ENCODE measurements at regions not wholly inside any gene's neighbourhood (a gene's known extent, or its start where the extent isn't known, plus 50 kb on each side); places are given as distances from the start of the nearest gene placed in this dataset.

DNA sequence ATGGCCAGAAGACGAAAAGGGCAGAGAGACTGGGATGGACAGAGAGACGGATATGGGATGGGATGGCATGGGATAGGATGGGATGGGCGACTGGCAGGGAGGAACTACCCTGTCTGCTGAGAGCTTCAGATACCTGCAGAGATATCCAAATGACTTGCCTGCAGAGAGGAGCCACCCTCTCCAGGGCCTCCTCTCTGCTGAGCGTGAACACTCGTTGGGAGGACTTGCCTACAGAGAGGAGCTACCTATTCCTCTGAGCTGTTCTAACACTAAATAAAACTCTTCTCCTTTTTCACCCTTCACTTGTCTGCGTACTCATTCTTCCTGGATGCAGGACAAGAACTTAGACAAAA lies 67.1 kb upstream of the LRRN2 start:
- Histone ChIP-seq H3K9me3 (ENCODE audit: insufficient read depth in 2 of 2, low read depth in 1 of 2, low read length in 1 of 2) (no peaks in the 10 kb centered on the region; a peak in 1 of 4 replicates), H4K91ac (replicated peaks; ENCODE audit: insufficient read length, low read length) (no peak overlapping the region), H3K27ac (ENCODE audit: low read depth, low read length) (no peak overlapping the region), H2AK5ac (ENCODE audit: low read depth, low read length) (no peak overlapping the region), H3K4ac (replicated peaks; ENCODE audit: insufficient read length, low read depth, low read length) (no peak overlapping the region), H2AFZ (ENCODE audit: low read length) (no peak overlapping the region), H3K14ac (ENCODE audit: insufficient read length) (no peak overlapping the region), H2BK12ac (ENCODE audit: low read depth, low read length) (no peak overlapping the region), H2BK20ac (ENCODE audit: low read length) (no peak overlapping the region), H3K4me3 (ENCODE audit: extremely low read depth in 1 of 4, insufficient read depth in 2 of 4, low read depth in 3 of 4, low read length in 4 of 4) (no peak overlapping the region), H3K23me2 (ENCODE audit: low read depth, low read length) (no peaks in the 10 kb centered on the region), H4K8ac (ENCODE audit: extremely low read depth, insufficient read depth, low read length) (no peak overlapping the region), H2BK120ac (replicated peaks; ENCODE audit: low read depth, low read length) (no peak overlapping the region), H2BK15ac (ENCODE audit: low read length) (no peak overlapping the region), H2BK5ac (ENCODE audit: low read depth, low read length) (no peak overlapping the region), H3K18ac (ENCODE audit: extremely low read depth, low read length) (no peak overlapping the region), H3K79me2 (ENCODE audit: control insufficient read depth in 1 of 2, insufficient read depth in 2 of 2, low read length in 2 of 2) (no peaks in the 10 kb centered on the region), H3K4me2 (ENCODE audit: insufficient read depth in 1 of 2, low read depth in 2 of 2, low read length in 2 of 2) (no peak overlapping the region), H3K79me1 (ENCODE audit: low read depth, low read length) (no peaks in the 10 kb centered on the region), H3K9ac (replicated peaks in 1 of 4; ENCODE audit: extremely low read depth in 1 of 4, low read depth in 3 of 4, low read length in 3 of 4) (no peak overlapping the region), H3K27me3 (replicated peaks in 1 of 4; ENCODE audit: control insufficient read depth in 3 of 4, extremely low read depth in 1 of 4, insufficient read depth in 3 of 4, low read length in 3 of 4) (no peaks in the 10 kb centered on the region), H3K4me1 (replicated peaks in 1 of 4; ENCODE audit: control insufficient read depth in 3 of 4, insufficient read depth in 4 of 4, low read length in 3 of 4) (peaks cover 0 to 7% (median 5%) of the 10 kb centered on the region in 4 experiments; a peak in 5 of 7 replicates), H3K36me3 (ENCODE audit: control insufficient read depth in 2 of 4, insufficient read depth in 4 of 4, low read length in 3 of 4) (no peaks in the 10 kb centered on the region), H3K56ac (replicated peaks; ENCODE audit: insufficient read length, low read depth, low read length) (no peak overlapping the region), H4K5ac (ENCODE audit: insufficient read length, low read depth, low read length) (no peak overlapping the region), H3K23ac (ENCODE audit: insufficient read length) (no peak overlapping the region), H4K20me1 (replicated peaks in 1 of 2; ENCODE audit: control insufficient read depth in 1 of 2, insufficient read depth in 2 of 2, low read length in 2 of 2) (no peaks in the 10 kb centered on the region)
- FAIRE-seq (no peak), DNase-seq (ENCODE audit: low read depth in 1 of 2, low spot score in 2 of 2) (no peak)
- ChIA-PET POLR2A (ENCODE audit: partially characterized antibody) (no interaction called here), CTCF (ENCODE audit: partially characterized antibody) (interaction anchor here (0.8 to 13.3 kb wide), 18 partner anchors 13 to 203 kb away, joined by 3 to 239 read pairs (median 4); no protein-coding TSS in a partner anchor)
- 89% methylated on average over 6 of the region's 6 CpGs; no CpG with 5 or more reads in 1 of the 2 experiments for WGBS, 2 experiments (ENCODE audit: extremely low coverage in 1 of 2, insufficient coverage in 1 of 2, insufficient read length in 1 of 2, insufficient replicate concordance in 2 of 2, low coverage in 1 of 2, low lambda C conversion rate in 2 of 2, missing lambda C conversion rate in 1 of 2)
- TF ChIP-seq SIX5 (IDR thresholded peaks at IDR 0.05; ENCODE audit: low read depth, low read length) (no peak), EP300 (IDR thresholded peaks at IDR 0.05; ENCODE audit: borderline replicate concordance in 1 of 2, low read depth in 2 of 2, low read length in 2 of 2) (no peak), TEAD4 (IDR thresholded peaks at IDR 0.05; ENCODE audit: low read depth, low read length) (no peak), SUZ12 (IDR thresholded peaks at IDR 0.05; ENCODE audit: low read length) (no peak), USF2 (IDR thresholded peaks at IDR 0.05; ENCODE audit: low read length) (no peak), EZH2 (IDR thresholded peaks at IDR 0.05; ENCODE audit: low read depth, low read length, severe bottlenecking) (no peak), EGR1 (IDR thresholded peaks at IDR 0.05; ENCODE audit: borderline replicate concordance, low read depth, low read length) (no peak), KDM4A (IDR thresholded peaks at IDR 0.05; ENCODE audit: low read depth, low read length, severe bottlenecking) (no peak), CBX8 (IDR thresholded peaks at IDR 0.05; ENCODE audit: borderline replicate concordance, low read depth, low read length) (no peak), TBP (IDR thresholded peaks at IDR 0.05; ENCODE audit: low read depth, low read length) (no peak)
- TF ChIP-seq, protein P1, sequence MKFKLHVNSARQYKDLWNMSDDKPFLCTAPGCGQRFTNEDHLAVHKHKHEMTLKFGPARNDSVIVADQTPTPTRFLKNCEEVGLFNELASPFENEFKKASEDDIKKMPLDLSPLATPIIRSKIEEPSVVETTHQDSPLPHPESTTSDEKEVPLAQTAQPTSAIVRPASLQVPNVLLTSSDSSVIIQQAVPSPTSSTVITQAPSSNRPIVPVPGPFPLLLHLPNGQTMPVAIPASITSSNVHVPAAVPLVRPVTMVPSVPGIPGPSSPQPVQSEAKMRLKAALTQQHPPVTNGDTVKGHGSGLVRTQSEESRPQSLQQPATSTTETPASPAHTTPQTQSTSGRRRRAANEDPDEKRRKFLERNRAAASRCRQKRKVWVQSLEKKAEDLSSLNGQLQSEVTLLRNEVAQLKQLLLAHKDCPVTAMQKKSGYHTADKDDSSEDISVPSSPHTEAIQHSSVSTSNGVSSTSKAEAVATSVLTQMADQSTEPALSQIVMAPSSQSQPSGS (IDR thresholded peaks at IDR 0.05; ENCODE audit: low read length): no peak
